Activated CD8-positive, alpha-beta T cell treated with anti-CD3 and anti-CD28 coated beads for 36 hours (primary cell): ENCODE measurements at regions not wholly inside any gene's neighbourhood (a gene's known extent, or its start where the extent isn't known, plus 50 kb on each side); places are given as distances from the start of the nearest gene placed in this dataset.
"Not testable (repeated sequence)": the region's sequence is repeated elsewhere in the genome, so short reads cannot be mapped to it uniquely, and the experiment has no call there.

Experiments
- ATAC-seq: fragments of 200-7000 bp; cut with Tn5 transposase; one replicate; pipeline ENCODE4 v1.10.0; 2021; ENCODE audit warnings: mild to moderate bottlenecking, moderate library complexity
- CTCF ChIA-PET: fragments of 350-600 bp; sonication (Branson Sonifier 250); formaldehyde crosslinking; loops from one replicate; lab custom pipeline; 2021; ENCODE audit warnings: antibody characterized with exemption; lab: Charles Lee
- POLR2A ChIA-PET: fragments of 350-600 bp; sonication (Branson Sonifier 250); formaldehyde crosslinking; loops from one replicate; lab custom pipeline; 2021; ENCODE audit warnings: antibody characterized with exemption; lab: Charles Lee
- DNase-seq: peaks from one replicate; pipeline ENCODE4 v3.0.0-alpha.2; 2020
- H3K27ac Mint-ChIP-seq: one replicate; pipeline ENCODE4 v1.8.0; 2021; ENCODE audit warnings: mild to moderate bottlenecking, mixed read lengths
- H3K27me3 Mint-ChIP-seq: one replicate; pipeline ENCODE4 v1.8.0; 2021; ENCODE audit warnings: mixed read lengths
- H3K36me3 Mint-ChIP-seq: one replicate; pipeline ENCODE4 v1.8.0; 2021; ENCODE audit warnings: low read depth, mixed read lengths
- H3K4me1 Mint-ChIP-seq: one replicate; pipeline ENCODE4 v1.8.0; 2021; ENCODE audit warnings: low read depth, mixed read lengths
- H3K4me3 Mint-ChIP-seq: one replicate; pipeline ENCODE4 v1.8.0; 2021; ENCODE audit warnings: mild to moderate bottlenecking, moderate library complexity, mixed read lengths
- H3K9me3 Mint-ChIP-seq: one replicate; pipeline ENCODE4 v1.8.0; 2021; ENCODE audit warnings: mixed read lengths
- intact Hi-C: fragments of 100-400 bp; cut with micrococcal nuclease; formaldehyde crosslinking; loops from one replicate; pipeline ENCODE4 v1.10.0; 2022
- TF ChIP-seq, protein P1 (sequence below): fragments of 200-600 bp; IDR thresholded peaks from one replicate; pipeline ENCODE4 v1.8.0; 2022; ENCODE audit warnings: antibody characterized with exemption, mild to moderate bottlenecking

DNA sequence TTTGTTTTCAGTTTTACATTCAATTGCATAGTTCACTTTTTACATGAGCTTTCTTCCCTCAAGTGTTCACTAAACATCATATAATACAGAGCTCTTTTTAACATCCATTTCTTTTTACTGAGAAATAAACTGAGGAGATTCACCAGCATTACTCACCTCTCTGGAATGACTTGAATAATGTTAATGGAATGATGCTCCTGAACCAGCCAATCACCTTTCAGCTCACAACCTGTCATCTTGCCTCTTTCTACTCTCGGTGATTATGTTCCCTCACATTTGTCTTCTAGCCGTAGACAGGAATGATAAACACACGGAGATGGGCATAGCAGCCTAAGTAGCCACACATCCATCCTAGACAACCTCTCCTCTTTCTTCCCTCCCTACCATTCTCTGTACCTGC lies 301.7 kb downstream of the PAX3 start:
- intact Hi-C loops: no loop called here
- TF ChIP-seq, protein P1, sequence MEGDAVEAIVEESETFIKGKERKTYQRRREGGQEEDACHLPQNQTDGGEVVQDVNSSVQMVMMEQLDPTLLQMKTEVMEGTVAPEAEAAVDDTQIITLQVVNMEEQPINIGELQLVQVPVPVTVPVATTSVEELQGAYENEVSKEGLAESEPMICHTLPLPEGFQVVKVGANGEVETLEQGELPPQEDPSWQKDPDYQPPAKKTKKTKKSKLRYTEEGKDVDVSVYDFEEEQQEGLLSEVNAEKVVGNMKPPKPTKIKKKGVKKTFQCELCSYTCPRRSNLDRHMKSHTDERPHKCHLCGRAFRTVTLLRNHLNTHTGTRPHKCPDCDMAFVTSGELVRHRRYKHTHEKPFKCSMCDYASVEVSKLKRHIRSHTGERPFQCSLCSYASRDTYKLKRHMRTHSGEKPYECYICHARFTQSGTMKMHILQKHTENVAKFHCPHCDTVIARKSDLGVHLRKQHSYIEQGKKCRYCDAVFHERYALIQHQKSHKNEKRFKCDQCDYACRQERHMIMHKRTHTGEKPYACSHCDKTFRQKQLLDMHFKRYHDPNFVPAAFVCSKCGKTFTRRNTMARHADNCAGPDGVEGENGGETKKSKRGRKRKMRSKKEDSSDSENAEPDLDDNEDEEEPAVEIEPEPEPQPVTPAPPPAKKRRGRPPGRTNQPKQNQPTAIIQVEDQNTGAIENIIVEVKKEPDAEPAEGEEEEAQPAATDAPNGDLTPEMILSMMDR: no peak
- Mint-ChIP-seq H3K27ac (no peak overlapping the region), H3K36me3 (no peaks in the 10 kb centered on the region), H3K4me3 (no peak overlapping the region), H3K27me3 (no peaks in the 10 kb centered on the region), H3K4me1 (no peaks in the 10 kb centered on the region), H3K9me3 (no peaks in the 10 kb centered on the region)
- no peak for ATAC-seq
- POLR2A ChIA-PET: interaction anchor here (0.6 kb wide), 1 partner anchor 489 kb away, joined by 4 read pairs; no protein-coding TSS in a partner anchor
- CTCF ChIA-PET: interaction anchor here (1.0 kb wide), 1 partner anchor 20 kb away, joined by 3 read pairs; no protein-coding TSS in a partner anchor
- DNase-seq: no peak

GRCh38 chr2:221994926-221995325 lies 303.9 kb downstream of the PAX3 start:
- H3K27me3 Mint-ChIP-seq: no peaks in the 10 kb centered on the region
- H3K4me1 Mint-ChIP-seq: no peaks in the 10 kb centered on the region
- DNase-seq: no peak
- POLR2A ChIA-PET: no interaction called here
- no peak overlapping the region for H3K27ac Mint-ChIP-seq
- H3K4me3 Mint-ChIP-seq: no peak overlapping the region
- no peak for ATAC-seq
- H3K9me3 Mint-ChIP-seq: no peaks in the 10 kb centered on the region
- no peaks in the 10 kb centered on the region for H3K36me3 Mint-ChIP-seq
- CTCF ChIA-PET: no interaction called here
- intact Hi-C loops: no loop called here
- TF ChIP-seq, protein P1: no peak

DNA sequence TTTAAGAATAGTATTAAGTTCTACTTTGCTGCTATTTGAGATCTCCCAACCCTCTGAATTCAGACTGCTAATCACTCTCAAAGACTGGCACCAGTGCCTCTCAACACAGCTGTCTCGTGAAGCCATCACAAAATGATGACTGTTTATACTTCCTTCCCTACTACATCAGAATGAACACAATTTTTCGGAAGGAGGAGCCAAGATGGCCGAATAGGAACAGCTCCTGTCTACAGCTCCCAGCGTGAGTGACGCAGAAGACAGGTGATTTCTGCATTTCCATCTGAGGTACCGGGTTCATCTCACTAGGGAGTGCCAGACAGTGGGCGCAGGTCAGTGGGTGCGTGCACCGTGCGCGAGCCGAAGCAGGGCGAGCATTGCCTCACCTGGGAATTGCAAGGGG lies 314.4 kb downstream of the PAX3 start:
- DNase-seq, H3K27ac Mint-ChIP-seq, H3K9me3 Mint-ChIP-seq, H3K4me1 Mint-ChIP-seq, H3K4me3 Mint-ChIP-seq, H3K27me3 Mint-ChIP-seq, H3K36me3 Mint-ChIP-seq, POLR2A ChIA-PET, CTCF ChIA-PET, ATAC-seq, intact Hi-C loops: not testable (repeated sequence)

GRCh38 chr2:221981912-221982470 lies 316.8 kb downstream of the PAX3 start:
- Mint-ChIP-seq H3K4me1 (no peaks in the 10 kb centered on the region), H3K4me3 (no peak overlapping the region), H3K27me3 (no peaks in the 10 kb centered on the region), H3K27ac (no peak overlapping the region), H3K36me3 (no peaks in the 10 kb centered on the region), H3K9me3 (no peaks in the 10 kb centered on the region)
- POLR2A ChIA-PET: no interaction called here
- intact Hi-C loops: no loop called here
- TF ChIP-seq, protein P1: no peak
- no peak for ATAC-seq
- CTCF ChIA-PET: no interaction called here
- DNase-seq: no peak

DNA sequence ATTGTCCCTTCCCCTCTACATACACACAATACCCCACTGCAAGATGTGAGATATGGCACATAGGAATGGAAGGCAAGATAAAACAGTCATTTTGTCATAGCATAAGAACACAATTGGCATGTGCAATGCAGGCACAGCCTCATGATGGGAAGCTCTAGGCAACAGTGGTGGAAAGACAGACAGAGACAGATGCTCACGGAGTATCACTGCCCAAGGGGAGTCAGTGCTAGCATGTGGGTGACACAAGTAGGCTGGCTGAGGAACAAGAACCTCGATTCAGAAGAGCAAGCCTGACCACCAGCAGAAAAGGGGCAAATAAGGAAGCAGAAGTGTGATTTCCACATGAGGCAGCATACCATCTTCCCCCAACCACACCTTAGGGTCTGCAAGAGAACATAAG lies 323.6 kb downstream of the PAX3 start:
- POLR2A ChIA-PET: no interaction called here
- CTCF ChIA-PET: no interaction called here
- H3K27me3 Mint-ChIP-seq: peaks cover 2% of the 10 kb centered on the region
- H3K27ac Mint-ChIP-seq: no peak overlapping the region
- no peaks in the 10 kb centered on the region for H3K4me1 Mint-ChIP-seq
- no peak overlapping the region for H3K4me3 Mint-ChIP-seq
- TF ChIP-seq, protein P1: no peak
- ATAC-seq (no peak), DNase-seq (no peak)
- no peaks in the 10 kb centered on the region for H3K36me3 Mint-ChIP-seq
- H3K9me3 Mint-ChIP-seq: no peaks in the 10 kb centered on the region
- intact Hi-C loops: no loop called here

GRCh38 chr2:221973902-221974301 lies 324.9 kb downstream of the PAX3 start:
- no peaks in the 10 kb centered on the region for H3K36me3 Mint-ChIP-seq
- peaks cover 2% of the 10 kb centered on the region for H3K27me3 Mint-ChIP-seq
- no peak overlapping the region for H3K4me3 Mint-ChIP-seq
- no peaks in the 10 kb centered on the region for H3K9me3 Mint-ChIP-seq
- no peak for ATAC-seq
- H3K27ac Mint-ChIP-seq: no peak overlapping the region
- ChIA-PET POLR2A (no interaction called here), CTCF (no interaction called here)
- no peak for DNase-seq
- intact Hi-C loops: no loop called here
- H3K4me1 Mint-ChIP-seq: no peaks in the 10 kb centered on the region
- TF ChIP-seq, protein P1: no peak
